ENCODE measurements at regions not wholly inside any gene's neighbourhood (a gene's known extent, or its start where the extent isn't known, plus 50 kb on each side); places are given as distances from the start of the nearest gene placed in this dataset.
"Not testable (repeated sequence)": the region's sequence is repeated elsewhere in the genome, so short reads cannot be mapped to it uniquely, and the experiment has no call there.

- DNase-seq, result no peak
Observed at GRCh38 chr7:86366946-86367345, 276.8 kb upstream of the GRM3 start.

- DNase-seq, result not testable (repeated sequence)
Observed at GRCh38 chr7:86340407-86340806, 303.3 kb upstream of the GRM3 start.

GRCh38 chr7:86339051-86339450, 304.7 kb upstream of the GRM3 start:
- no peak for DNase-seq

GRCh38 chr7:86328801-86329433, 314.8 kb upstream of the GRM3 start:
- no peak for DNase-seq

GRCh38 chr7:86326847-86327246, 316.9 kb upstream of the GRM3 start:
- no peak for DNase-seq

- DNase-seq, result no peak
Observed at GRCh38 chr7:86320889-86321288, 322.8 kb upstream of the GRM3 start.

GRCh38 chr7:86320341-86320740, 323.4 kb upstream of the GRM3 start:
- DNase-seq, result no peak

GRCh38 chr7:86313842-86314241, 329.9 kb upstream of the GRM3 start:
- no peak for DNase-seq

- no peak for DNase-seq
Observed at GRCh38 chr7:86301301-86301700, 342.4 kb upstream of the GRM3 start.

- DNase-seq, result no peak
Observed at GRCh38 chr7:86295526-86295925, 348.2 kb upstream of the GRM3 start.

GRCh38 chr7:86282014-86282682, 361.6 kb upstream of the GRM3 start:
- no peak for DNase-seq

GRCh38 chr7:86280150-86280549, 363.6 kb upstream of the GRM3 start:
- no peak for DNase-seq

- DNase-seq, result no peak
Observed at GRCh38 chr7:86262781-86263180, 380.9 kb upstream of the GRM3 start.

- no peak for DNase-seq
Observed at GRCh38 chr7:86257894-86258293, 385.8 kb upstream of the GRM3 start.

- DNase-seq, result no peak
Observed at GRCh38 chr7:86252406-86252805, 391.3 kb upstream of the GRM3 start.

GRCh38 chr7:86248977-86249376, 394.7 kb upstream of the GRM3 start:
- DNase-seq, result no peak

- no peak for DNase-seq
Observed at GRCh38 chr7:86243171-86243570, 400.5 kb upstream of the GRM3 start.

- DNase-seq, result no peak
Observed at GRCh38 chr7:86226191-86226590, 417.5 kb upstream of the GRM3 start.

GRCh38 chr7:86222806-86223205, 420.9 kb upstream of the GRM3 start:
- no peak for DNase-seq

GRCh38 chr7:86214734-86215133, 429.0 kb upstream of the GRM3 start:
- no peak for DNase-seq

- no peak for DNase-seq
Observed at GRCh38 chr7:86212976-86213375, 430.7 kb upstream of the GRM3 start.

- DNase-seq, result no peak
Observed at GRCh38 chr7:86209036-86209435, 434.7 kb upstream of the GRM3 start.

- no peak for DNase-seq
Observed at GRCh38 chr7:86207740-86208139, 436.0 kb upstream of the GRM3 start.

GRCh38 chr7:86202833-86203232, 440.9 kb upstream of the GRM3 start:
- no peak for DNase-seq

GRCh38 chr7:86201767-86202166, 441.9 kb upstream of the GRM3 start:
- no peak for DNase-seq

Data from NCI-H510A (cell line).